ENCODE measurements at regions not wholly inside any gene's neighbourhood (a gene's known extent, or its start where the extent isn't known, plus 50 kb on each side); places are given as distances from the start of the nearest gene placed in this dataset.
A peak's percentile ranks its signal among the peaks of the same experiment; 100 is the strongest.

DNA sequence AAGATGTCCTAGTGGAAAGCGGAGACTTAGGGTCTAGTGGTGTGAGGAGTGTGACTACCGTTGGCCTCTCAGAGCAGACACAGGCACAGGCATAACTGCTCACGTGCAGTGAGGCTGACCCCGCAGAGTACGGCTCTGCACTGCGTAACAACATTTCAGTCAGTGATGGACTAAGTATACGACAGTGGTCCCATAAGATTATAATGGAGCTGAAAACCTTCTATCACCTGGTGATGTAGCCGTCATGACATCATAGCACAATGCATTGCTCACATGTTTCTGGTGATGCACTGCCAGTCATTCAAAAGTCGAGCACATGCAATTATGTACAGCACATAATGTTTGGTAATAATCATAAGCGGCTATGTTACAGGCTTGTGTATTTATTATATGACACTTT lies 179.6 kb downstream of the VAPA start:
- no peak for DNase-seq (ENCODE audit: low read depth)
- no peak for TF ChIP-seq EZH2 (IDR thresholded peaks at IDR 0.05; ENCODE audit: insufficient read depth, low read length)
- TF ChIP-seq CTCF (IDR thresholded peaks at IDR 0.05; ENCODE audit: insufficient read depth, low read depth, low read length): no peak
- no peak overlapping the region for H3K4me3 Mint-ChIP-seq (ENCODE audit: unreplicated experiment)
- no peak overlapping the region for H3K4me3 ChIP-seq (ENCODE audit: insufficient read depth, low read depth, low read length)
- no peak overlapping the region for H3K27ac ChIP-seq (ENCODE audit: low read depth, low read length)
- no peaks in the 10 kb centered on the region for H3K79me2 ChIP-seq (ENCODE audit: insufficient read depth, low read length)
- H3K9me3 Mint-ChIP-seq (ENCODE audit: unreplicated experiment): peaks cover 3% of the 10 kb centered on the region
- H3K36me3 ChIP-seq (ENCODE audit: insufficient read depth, low read length): no peaks in the 10 kb centered on the region
- H3K4me2 ChIP-seq (ENCODE audit: low read length): no peak overlapping the region
- peaks cover 14% of the 10 kb centered on the region for H3K27me3 Mint-ChIP-seq (ENCODE audit: low read depth, unreplicated experiment)
- H2AFZ ChIP-seq (ENCODE audit: low read depth, low read length): no peak overlapping the region
- H3K27me3 ChIP-seq (ENCODE audit: insufficient read depth, low read length): no peaks in the 10 kb centered on the region
- no peak overlapping the region for H3K27ac Mint-ChIP-seq (ENCODE audit: unreplicated experiment)
- H3K9ac ChIP-seq (ENCODE audit: low read length): no peak overlapping the region
- H3K9me3 ChIP-seq (ENCODE audit: insufficient read depth, low read depth, low read length): no peaks in the 10 kb centered on the region
- no peak for FAIRE-seq
- no peaks in the 10 kb centered on the region for H3K36me3 Mint-ChIP-seq (ENCODE audit: low read depth, unreplicated experiment)
- peaks cover 10% of the 10 kb centered on the region for H3K4me1 Mint-ChIP-seq (ENCODE audit: low read depth, unreplicated experiment)
- no peaks in the 10 kb centered on the region for H3K4me1 ChIP-seq (ENCODE audit: insufficient read depth, low read length)
- H4K20me1 ChIP-seq (ENCODE audit: insufficient read depth, low read length): no peaks in the 10 kb centered on the region

DNA sequence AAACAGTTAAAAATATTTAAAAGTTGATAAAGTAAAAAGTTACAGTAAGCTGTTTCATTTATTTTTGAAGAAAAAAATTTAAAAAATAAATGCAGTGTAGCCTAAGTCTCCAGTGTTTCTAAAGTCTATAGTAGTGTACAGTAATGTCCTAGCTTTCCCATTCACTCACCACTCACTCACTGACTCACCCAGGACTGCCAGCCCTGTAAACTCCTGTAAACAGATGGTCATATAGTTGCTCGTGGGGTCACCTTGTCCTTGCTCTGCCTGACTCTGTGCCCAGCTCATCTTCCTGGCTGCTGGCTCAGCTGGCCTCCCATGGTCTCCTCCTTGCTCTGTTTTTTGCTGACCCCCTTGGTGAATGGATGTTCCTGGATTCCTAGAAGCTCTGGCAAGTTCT lies 180.3 kb downstream of the VAPA start:
- DNase-seq (ENCODE audit: low read depth) (peak; percentile 16), FAIRE-seq (no peak)
- Histone ChIP-seq H3K27ac (ENCODE audit: low read depth, low read length) (no peak overlapping the region), H3K4me3 (ENCODE audit: insufficient read depth, low read depth, low read length) (no peak overlapping the region), H3K36me3 (ENCODE audit: insufficient read depth, low read length) (no peaks in the 10 kb centered on the region), H3K4me2 (ENCODE audit: low read length) (no peak overlapping the region), H4K20me1 (ENCODE audit: insufficient read depth, low read length) (no peaks in the 10 kb centered on the region), H3K9ac (ENCODE audit: low read length) (no peak overlapping the region), H3K27me3 (ENCODE audit: insufficient read depth, low read length) (no peaks in the 10 kb centered on the region), H3K79me2 (ENCODE audit: insufficient read depth, low read length) (no peaks in the 10 kb centered on the region), H2AFZ (ENCODE audit: low read depth, low read length) (no peak overlapping the region), H3K9me3 (ENCODE audit: insufficient read depth, low read depth, low read length) (no peaks in the 10 kb centered on the region), H3K4me1 (ENCODE audit: insufficient read depth, low read length) (no peaks in the 10 kb centered on the region)
- H3K27me3 Mint-ChIP-seq (ENCODE audit: low read depth, unreplicated experiment): peaks cover 9% of the 10 kb centered on the region
- H3K4me1 Mint-ChIP-seq (ENCODE audit: low read depth, unreplicated experiment): peaks cover 10% of the 10 kb centered on the region
- no peak overlapping the region for H3K27ac Mint-ChIP-seq (ENCODE audit: unreplicated experiment)
- H3K36me3 Mint-ChIP-seq (ENCODE audit: low read depth, unreplicated experiment): no peaks in the 10 kb centered on the region
- peaks cover 3% of the 10 kb centered on the region for H3K9me3 Mint-ChIP-seq (ENCODE audit: unreplicated experiment)
- no peak overlapping the region for H3K4me3 Mint-ChIP-seq (ENCODE audit: unreplicated experiment)
- TF ChIP-seq EZH2 (IDR thresholded peaks at IDR 0.05; ENCODE audit: insufficient read depth, low read length) (no peak), CTCF (IDR thresholded peaks at IDR 0.05; ENCODE audit: insufficient read depth, low read depth, low read length) (no peak)

DNA sequence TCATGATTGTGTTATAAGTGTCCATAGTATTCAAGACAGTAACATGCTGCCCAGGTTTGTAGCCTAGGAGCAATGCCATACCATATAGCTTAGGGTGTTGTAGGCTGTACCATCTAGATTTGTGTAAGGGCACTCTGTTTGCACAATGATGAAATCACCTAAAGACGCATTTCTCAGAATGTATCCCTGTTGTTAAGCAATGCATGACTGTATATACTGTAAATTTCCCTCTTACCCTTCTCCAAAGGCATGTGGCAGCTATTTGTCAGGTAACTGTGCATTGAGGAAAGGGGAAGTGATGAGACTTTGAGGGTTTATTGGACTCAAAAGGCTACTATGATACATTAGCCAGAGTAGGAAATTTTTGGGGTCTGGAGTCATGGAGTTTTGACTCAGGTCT lies 180.8 kb downstream of the VAPA start:
- Mint-ChIP-seq H3K9me3 (ENCODE audit: unreplicated experiment) (peaks cover 3% of the 10 kb centered on the region), H3K27ac (ENCODE audit: unreplicated experiment) (no peak overlapping the region), H3K4me3 (ENCODE audit: unreplicated experiment) (no peak overlapping the region), H3K4me1 (ENCODE audit: low read depth, unreplicated experiment) (peaks cover 10% of the 10 kb centered on the region), H3K27me3 (ENCODE audit: low read depth, unreplicated experiment) (peaks cover 11% of the 10 kb centered on the region), H3K36me3 (ENCODE audit: low read depth, unreplicated experiment) (no peaks in the 10 kb centered on the region)
- FAIRE-seq: no peak
- DNase-seq (ENCODE audit: low read depth): no peak
- Histone ChIP-seq H3K9me3 (ENCODE audit: insufficient read depth, low read depth, low read length) (no peaks in the 10 kb centered on the region), H3K79me2 (ENCODE audit: insufficient read depth, low read length) (no peaks in the 10 kb centered on the region), H3K27me3 (ENCODE audit: insufficient read depth, low read length) (no peaks in the 10 kb centered on the region), H3K27ac (ENCODE audit: low read depth, low read length) (no peak overlapping the region), H3K36me3 (ENCODE audit: insufficient read depth, low read length) (no peaks in the 10 kb centered on the region), H3K4me3 (ENCODE audit: insufficient read depth, low read depth, low read length) (no peak overlapping the region), H3K9ac (ENCODE audit: low read length) (no peak overlapping the region), H4K20me1 (ENCODE audit: insufficient read depth, low read length) (no peaks in the 10 kb centered on the region), H3K4me1 (ENCODE audit: insufficient read depth, low read length) (no peaks in the 10 kb centered on the region), H2AFZ (ENCODE audit: low read depth, low read length) (no peak overlapping the region), H3K4me2 (ENCODE audit: low read length) (no peak overlapping the region)
- TF ChIP-seq CTCF (IDR thresholded peaks at IDR 0.05; ENCODE audit: insufficient read depth, low read depth, low read length) (no peak), EZH2 (IDR thresholded peaks at IDR 0.05; ENCODE audit: insufficient read depth, low read length) (no peak)

Data from astrocyte (in vitro differentiated cells and primary cell).